Astrocyte of the cerebellum (primary cell): ENCODE measurements at regions not wholly inside any gene's neighbourhood (a gene's known extent, or its start where the extent isn't known, plus 50 kb on each side); places are given as distances from the start of the nearest gene placed in this dataset.

Experiments used
- DNase-seq: peaks from one replicate; pipeline ENCODE4 v3.0.0-alpha.2; 2011; ENCODE audit warnings: low read depth
- H3K4me3 ChIP-seq: 2 replicates; pipeline ENCODE4 v1.5.1; 2011; ENCODE audit warnings: mild to moderate bottlenecking, low read depth, low read length, moderate library complexity
- CTCF ChIP-seq: IDR thresholded peaks from 2 replicates; pipeline ENCODE4 v1.5.1; 2012; ENCODE audit warnings: low read length, low read depth, moderate library complexity, mild to moderate bottlenecking; ENCODE audit errors: missing control alignments
- in situ Hi-C: cut with HindIII; loops from 2 replicates; pipeline ENCODE4 v1.10.0; 2017; ENCODE audit warnings: low sequenced_read_pairs

- no peak for DNase-seq
- TF ChIP-seq CTCF, result no peak
- in situ Hi-C loops, result no loop called here
- H3K4me3 ChIP-seq, result no peak overlapping the region
These were observed 225.0 kb downstream of the COX7B2 start for GRCh38 chr4:46684041-46684440.

- H3K4me3 ChIP-seq, result no peak overlapping the region
- DNase-seq, result no peak
- no peak for TF ChIP-seq CTCF
- in situ Hi-C loops, result no loop called here
These were observed 232.7 kb downstream of the COX7B2 start for GRCh38 chr4:46676364-46676763.

GRCh38 chr4:46674326-46674725 lies 234.7 kb downstream of the COX7B2 start:
- DNase-seq, result no peak
- no peak for TF ChIP-seq CTCF
- no peak overlapping the region for H3K4me3 ChIP-seq
- in situ Hi-C loops, result no loop called here

- TF ChIP-seq CTCF, result no peak
- no peak overlapping the region for H3K4me3 ChIP-seq
- DNase-seq, result no peak
- in situ Hi-C loops, result no loop called here
These were observed 241.3 kb downstream of the COX7B2 start for GRCh38 chr4:46667790-46668189.

GRCh38 chr4:46656071-46656470 lies 253.0 kb downstream of the COX7B2 start:
- no peak overlapping the region for H3K4me3 ChIP-seq
- in situ Hi-C loops, result no loop called here
- no peak for DNase-seq
- TF ChIP-seq CTCF, result no peak

GRCh38 chr4:46653842-46654241 lies 255.2 kb downstream of the COX7B2 start:
- in situ Hi-C loops, result no loop called here
- no peak for DNase-seq
- H3K4me3 ChIP-seq, result no peak overlapping the region
- TF ChIP-seq CTCF, result no peak

- no peak for TF ChIP-seq CTCF
- no peak overlapping the region for H3K4me3 ChIP-seq
- in situ Hi-C loops, result no loop called here
- DNase-seq, result no peak
These were observed 259.5 kb upstream of the GABRA2 start for GRCh38 chr4:46649390-46649789.
